Prostate gland (tissue), 2 donors: ENCODE measurements at regions not wholly inside any gene's neighbourhood (a gene's known extent, or its start where the extent isn't known, plus 50 kb on each side); places are given as distances from the start of the nearest gene placed in this dataset.

ENCODE experiments used
- POLR2A ChIP-seq: fragments of 450-650 bp; IDR thresholded peaks from one replicate; pipeline ENCODE4 v1.6.1; 2016; ENCODE audit warnings: antibody characterized with exemption, mild to moderate bottlenecking
- TF ChIP-seq, protein P1 (sequence below), 4 experiments: fragments of 200-600 bp in 2 of 4; fragments of 450-650 bp in 2 of 4; sonication (generic) in 2 of 4; IDR thresholded peaks; 1 replicate in 3 of 4; 2 replicates in 1 of 4; pipeline ENCODE4 v1.5.1; 2016 to 2019; ENCODE audit warnings: antibody characterized with exemption in 4 of 4, mild to moderate bottlenecking in 2 of 4, moderate library complexity in 2 of 4

DNA sequence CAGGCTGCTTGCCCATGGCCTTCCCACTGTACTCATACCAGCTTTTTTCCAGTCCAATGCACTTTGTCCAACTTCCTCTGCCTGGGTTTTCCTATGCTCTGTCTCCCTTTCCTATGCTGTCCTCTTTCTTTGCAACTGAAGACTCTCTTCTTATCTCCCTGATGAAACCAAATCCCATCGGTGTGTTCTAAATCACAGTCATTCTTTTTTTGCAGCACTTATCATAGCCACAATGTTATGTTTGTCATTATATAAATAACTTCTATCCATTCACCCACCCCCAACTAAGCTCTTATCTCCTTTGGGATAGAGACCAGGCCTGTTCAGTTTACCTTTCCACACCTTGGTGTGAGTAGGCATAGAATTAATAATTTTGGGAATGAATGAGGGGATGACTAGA lies 121.0 kb downstream of the GPX5 start:
- TF ChIP-seq, protein P1, sequence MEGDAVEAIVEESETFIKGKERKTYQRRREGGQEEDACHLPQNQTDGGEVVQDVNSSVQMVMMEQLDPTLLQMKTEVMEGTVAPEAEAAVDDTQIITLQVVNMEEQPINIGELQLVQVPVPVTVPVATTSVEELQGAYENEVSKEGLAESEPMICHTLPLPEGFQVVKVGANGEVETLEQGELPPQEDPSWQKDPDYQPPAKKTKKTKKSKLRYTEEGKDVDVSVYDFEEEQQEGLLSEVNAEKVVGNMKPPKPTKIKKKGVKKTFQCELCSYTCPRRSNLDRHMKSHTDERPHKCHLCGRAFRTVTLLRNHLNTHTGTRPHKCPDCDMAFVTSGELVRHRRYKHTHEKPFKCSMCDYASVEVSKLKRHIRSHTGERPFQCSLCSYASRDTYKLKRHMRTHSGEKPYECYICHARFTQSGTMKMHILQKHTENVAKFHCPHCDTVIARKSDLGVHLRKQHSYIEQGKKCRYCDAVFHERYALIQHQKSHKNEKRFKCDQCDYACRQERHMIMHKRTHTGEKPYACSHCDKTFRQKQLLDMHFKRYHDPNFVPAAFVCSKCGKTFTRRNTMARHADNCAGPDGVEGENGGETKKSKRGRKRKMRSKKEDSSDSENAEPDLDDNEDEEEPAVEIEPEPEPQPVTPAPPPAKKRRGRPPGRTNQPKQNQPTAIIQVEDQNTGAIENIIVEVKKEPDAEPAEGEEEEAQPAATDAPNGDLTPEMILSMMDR (IDR thresholded peaks at IDR 0.05): no peak
- TF ChIP-seq POLR2A: no peak
